HG02885 (cell line): ENCODE measurements at regions not wholly inside any gene's neighbourhood (a gene's known extent, or its start where the extent isn't known, plus 50 kb on each side); places are given as distances from the start of the nearest gene placed in this dataset.
"Not testable (repeated sequence)": the region's sequence is repeated elsewhere in the genome, so short reads cannot be mapped to it uniquely, and the experiment has no call there.

Experiments used
- ATAC-seq: cut with Tn5 transposase; IDR thresholded peaks from one replicate; pipeline ENCODE4 v1.9.1; 2021; ENCODE audit warnings: mild to moderate bottlenecking; ENCODE audit not compliant: unreplicated experiment, poor library complexity

DNA sequence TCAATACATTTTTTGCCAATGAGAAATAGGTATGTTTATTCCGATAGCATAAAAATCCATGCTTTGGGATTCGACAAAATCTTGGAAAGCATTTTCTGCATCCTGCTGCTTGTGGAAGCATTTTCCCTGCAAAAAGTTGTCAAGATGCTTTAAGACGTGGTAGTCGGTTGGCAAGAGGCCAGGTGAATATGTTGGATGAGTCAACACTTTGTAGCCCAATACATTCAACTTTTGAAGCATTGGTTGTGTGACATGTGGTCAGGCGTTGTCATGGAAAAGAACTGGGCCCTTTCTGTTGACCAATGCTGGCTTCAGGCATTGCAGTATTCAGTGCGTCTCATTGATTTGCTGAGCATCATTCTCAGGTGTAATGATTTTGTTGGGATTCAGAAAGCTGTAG is 764.5 kb downstream of the TRIB2 start:
- no peak for ATAC-seq

DNA sequence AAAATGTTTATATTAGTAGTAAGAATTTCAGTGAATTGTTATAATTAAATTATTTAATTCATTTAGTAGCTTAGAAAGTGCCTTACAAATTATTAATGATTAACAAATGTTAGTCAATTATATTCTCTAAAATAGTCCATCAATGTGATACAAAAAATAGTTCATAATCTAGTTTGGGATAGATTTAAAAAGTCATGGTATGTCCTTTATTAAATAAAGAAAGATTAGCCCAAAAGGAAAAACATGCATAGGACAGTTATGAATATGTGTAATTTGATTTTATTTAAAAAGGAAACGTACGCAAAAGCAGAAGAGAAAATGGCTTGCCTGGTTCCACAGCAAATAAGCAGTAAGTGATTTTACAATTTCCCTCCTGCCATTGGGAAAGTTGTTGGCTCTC is 768.5 kb downstream of the TRIB2 start:
- no peak for ATAC-seq

GRCh38 chr2:13488965-13489364 is 772.2 kb downstream of the TRIB2 start:
- ATAC-seq, result no peak

GRCh38 chr2:13492262-13492661 is 775.5 kb downstream of the TRIB2 start:
- ATAC-seq, result no peak

DNA sequence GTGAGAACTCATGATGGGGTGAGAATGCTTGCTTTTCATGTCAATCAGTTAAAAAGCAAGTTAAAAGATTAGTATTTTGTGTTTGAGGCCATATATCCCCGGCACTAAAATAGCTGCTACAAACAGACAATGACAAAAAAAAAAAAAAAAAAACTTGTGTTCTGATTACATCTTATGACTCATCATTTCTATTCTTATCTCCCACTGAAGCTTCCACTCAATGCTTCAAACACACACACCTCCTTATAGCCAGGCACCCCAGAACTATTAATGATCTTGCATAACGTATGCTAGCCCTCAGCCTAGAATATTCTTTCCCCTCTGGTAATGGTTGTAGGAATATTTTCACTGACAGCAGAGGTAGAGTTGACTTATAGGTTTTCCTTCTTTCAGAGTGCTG is 778.3 kb downstream of the TRIB2 start:
- ATAC-seq, result peak; percentile 79

- ATAC-seq, result peak; percentile 82
Measured at GRCh38 chr2:13504808-13505207, 788.1 kb downstream of the TRIB2 start.

DNA sequence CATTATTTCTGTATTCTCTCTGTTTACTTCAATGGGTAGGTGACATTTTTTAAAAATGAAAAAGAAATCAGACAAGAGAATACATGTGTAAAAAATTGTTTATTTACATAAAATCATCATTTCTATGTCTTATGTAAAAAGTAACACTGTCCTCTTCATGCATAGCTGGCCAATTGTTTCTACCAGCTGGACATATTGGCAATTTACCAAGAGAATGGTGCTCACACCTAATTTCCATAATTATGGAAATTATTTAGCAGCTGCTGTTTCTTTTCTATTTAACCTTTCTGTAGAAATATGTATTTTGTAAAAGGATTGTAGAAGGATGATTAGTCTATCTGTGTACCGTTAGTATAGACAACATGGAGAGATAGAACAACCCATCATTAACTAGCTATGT is 791.9 kb downstream of the TRIB2 start:
- ATAC-seq, result no peak

- no peak for ATAC-seq
Measured at GRCh38 chr2:13515254-13515653, 798.5 kb downstream of the TRIB2 start.

DNA sequence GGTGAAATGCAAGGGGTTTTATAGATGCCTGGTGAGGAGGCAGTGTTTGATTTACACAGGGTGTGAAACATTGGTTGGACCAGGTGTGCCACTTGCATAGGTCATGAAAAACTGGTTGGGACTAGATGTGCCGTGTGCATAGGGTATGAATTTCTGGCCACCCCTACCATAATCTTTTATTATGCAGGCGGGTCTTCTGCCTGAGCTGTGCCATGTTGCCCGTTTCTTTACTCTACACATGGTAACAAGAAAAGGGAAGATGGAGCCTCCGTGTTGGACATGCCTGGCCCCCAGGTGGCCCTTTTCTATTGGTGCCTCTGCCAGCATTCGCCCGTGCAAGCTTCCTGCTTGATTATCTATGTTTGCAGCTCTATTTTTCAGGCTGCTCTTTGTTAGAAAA is 805.4 kb downstream of the TRIB2 start:
- ATAC-seq, result no peak

DNA sequence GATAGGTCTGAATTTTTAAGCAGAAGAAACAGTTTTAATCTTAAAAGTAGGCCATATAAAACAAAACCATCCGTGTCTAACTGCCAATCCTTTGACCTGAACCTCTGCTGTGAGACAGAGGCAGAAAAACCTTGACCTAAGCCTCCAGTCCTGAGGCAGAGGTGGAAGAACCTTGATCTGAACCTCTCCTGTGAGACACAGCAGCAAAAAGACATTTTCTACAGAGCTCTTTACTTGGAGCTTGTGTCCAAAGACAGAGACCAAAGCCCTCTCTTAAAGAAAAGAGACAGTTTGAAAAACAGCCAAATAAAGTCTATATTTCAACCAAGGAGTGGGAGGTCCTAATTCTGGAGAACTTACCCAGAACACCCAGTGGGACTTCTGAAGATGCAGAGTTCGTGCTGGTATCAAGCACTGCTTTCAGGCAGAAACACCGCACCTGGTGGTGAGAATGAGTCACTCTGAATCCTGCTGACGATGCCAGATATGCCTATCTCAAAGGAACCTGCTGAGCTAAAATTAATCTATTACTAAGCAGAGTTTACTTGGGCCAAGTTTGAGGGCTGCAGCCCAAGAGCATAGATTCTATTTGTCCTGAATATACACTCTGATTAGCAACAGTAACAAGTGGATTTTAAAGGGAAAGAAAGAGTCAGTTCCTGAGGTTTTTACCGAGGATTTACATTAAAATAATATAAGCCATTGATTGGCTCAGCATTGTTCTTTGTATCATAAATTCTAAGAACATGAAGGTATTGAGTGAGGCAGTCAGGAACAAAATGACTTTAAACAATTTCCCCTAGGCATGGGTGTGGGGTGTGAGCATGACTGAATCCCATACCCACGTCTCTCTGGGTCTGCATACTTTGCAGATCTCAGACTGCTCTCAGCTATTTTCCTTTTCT is 806.4 kb downstream of the TRIB2 start:
- peak; percentile 93 for ATAC-seq

DNA sequence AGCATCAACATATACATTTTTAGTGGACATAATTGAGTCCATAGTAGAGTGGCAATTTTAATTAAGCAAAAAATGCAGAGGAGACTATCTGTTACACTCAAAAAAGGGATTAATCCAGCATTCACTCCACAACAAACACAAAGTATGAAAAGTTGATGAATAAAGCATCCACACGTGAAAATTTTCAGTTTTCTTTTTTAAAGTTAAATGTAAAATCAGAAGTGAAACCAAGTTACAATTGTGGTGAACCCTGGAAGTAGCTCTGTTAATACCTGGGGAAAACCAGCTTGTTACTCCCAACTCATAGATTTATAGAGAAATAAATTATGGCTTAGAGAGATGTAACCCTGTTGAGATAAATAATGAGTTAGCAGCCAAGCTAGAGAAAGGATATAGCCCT is 807.8 kb downstream of the TRIB2 start:
- peak; percentile 25 for ATAC-seq

- not testable (repeated sequence) for ATAC-seq
Measured at GRCh38 chr2:13531735-13532410, 815.1 kb downstream of the TRIB2 start.

DNA sequence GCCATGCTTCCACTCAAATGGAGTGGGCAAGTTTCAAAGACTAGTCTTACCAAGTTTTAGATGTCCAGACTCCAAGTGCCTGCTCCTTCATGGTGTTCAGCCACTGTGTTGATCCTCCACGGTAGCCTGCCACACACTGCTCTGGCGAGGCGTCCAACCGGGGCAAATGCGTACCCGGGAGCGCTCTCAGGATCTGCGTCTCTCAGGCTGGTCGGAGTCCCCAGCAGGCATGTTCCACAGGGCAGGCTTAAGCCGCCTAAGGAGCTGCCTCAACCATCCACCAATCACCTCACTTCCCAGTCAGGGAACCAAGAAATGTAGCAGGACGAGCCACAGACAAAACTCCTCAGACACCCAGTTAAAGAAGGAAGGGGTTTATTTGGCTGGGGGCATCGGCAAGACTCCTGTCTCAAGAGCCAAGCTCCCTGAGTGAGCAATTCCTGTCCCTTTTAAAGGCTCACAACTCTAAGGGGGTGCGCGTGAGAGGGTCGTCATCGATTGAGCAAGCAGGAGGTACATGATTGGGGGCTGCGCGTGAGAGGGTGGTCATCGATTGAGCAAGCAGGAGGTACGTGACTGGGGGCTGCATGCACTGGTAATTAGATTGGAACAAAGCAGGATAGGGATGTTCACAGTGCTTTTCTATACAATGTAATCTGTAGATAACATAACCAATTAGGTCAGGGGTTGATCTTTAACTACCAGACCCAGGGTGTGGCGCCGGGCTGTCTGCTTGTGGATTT is 816.2 kb downstream of the TRIB2 start:
- ATAC-seq, result not testable (repeated sequence)

DNA sequence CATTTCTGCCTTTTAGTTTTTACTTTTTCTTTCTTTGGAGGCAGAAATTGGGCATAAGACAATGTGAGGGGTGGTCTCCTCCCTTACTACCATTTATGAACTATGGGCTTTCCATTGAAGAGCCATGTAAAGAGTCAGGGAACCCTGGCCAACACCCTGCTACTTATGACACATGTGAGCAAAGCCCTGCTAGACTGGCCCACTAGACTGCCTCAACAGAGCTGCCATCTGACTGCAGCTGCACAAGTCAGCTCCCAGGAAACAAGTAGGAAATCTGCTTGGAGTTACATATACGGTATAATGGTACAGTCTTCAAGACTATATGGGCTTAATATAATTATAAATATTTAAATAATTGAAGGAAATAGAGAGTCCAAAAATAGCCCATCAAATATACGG is 816.8 kb downstream of the TRIB2 start:
- ATAC-seq, result no peak

GRCh38 chr2:13536941-13537340 is 820.2 kb downstream of the TRIB2 start:
- no peak for ATAC-seq

DNA sequence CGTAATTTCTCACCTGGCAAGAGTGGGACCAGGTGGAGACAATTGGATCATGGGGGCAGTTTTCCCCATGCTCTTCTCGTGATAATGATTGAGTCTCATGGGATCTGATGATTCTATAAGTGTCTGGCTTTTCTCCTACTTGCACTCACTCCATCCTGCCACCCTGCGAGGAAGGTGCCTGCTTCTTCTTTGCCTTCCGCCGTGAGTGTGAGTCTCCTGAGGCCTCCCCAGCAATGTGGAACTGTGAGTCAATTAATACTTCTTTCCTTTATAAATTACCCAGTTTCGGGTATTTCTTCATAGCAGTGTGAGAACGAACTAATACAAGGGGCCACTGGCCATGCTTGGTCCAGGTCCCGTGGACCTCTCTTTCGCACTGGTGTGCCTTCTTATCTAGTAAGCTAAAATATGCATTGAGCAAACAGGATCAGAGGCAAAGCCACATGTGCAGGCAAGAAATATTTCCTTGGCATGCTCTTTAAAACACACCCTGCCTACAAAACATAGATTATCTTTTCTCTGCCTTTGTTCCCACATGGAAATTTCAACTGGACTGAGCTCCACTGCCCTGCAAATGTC is 821.1 kb downstream of the TRIB2 start:
- no peak for ATAC-seq

- ATAC-seq, result no peak
Measured at GRCh38 chr2:13539296-13539695, 822.6 kb downstream of the TRIB2 start.

DNA sequence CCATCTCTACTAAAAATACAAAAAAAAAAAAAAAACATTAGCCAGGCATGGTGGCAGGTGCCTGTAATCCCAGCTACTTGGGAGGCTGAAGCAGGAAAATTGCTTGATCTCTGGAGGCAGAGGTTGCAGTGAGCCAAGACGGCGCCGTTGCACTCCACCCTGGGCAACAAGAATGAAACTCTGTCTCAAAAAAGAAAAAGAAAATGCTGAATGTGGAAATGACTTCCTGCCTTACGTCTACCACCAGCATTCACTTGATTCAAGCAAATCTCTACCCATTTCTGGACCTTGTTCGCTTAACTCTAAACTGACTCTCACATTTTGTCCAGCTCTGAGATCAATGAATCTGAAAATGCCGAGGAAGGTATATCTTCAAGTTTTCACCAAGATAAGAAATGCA is 825.3 kb downstream of the TRIB2 start:
- ATAC-seq, result no peak

DNA sequence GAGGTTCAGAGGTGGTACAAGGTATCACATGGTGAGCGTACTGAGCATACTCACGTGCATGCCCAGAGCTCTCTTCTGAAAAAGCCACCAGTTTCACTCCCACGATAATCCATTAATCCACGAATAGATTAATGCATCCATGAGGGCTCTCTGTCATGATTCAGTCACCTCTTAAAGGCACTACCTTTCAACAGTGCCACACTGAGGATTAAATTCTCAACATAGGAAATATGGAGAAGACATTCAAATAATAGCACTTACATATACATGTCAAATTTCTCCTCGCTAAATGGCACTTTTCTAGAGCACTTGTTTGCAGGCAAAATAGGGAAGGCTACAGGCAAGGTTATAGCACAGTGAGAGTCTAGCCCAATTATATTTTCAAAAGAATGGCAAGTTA is 825.9 kb downstream of the TRIB2 start:
- no peak for ATAC-seq

DNA sequence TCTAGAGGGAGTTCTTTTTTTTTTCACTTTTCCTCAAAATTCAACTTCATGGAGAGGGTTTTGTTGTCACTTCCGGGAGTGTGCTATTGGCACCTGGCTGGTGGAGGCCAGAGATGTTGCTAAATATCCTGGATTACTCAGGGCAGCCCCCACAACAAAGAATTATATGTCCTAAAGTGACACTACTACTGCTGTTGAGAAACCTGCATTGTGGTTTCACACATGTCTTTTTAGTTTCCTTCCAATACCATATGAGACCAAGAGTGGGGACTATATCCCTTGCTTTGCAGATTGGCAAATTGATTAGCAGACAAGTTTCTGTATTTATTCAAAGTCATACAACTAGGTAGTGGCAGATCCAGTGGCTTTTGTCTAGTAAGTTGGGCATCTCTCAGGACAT is 826.8 kb downstream of the TRIB2 start:
- ATAC-seq, result peak; percentile 69

DNA sequence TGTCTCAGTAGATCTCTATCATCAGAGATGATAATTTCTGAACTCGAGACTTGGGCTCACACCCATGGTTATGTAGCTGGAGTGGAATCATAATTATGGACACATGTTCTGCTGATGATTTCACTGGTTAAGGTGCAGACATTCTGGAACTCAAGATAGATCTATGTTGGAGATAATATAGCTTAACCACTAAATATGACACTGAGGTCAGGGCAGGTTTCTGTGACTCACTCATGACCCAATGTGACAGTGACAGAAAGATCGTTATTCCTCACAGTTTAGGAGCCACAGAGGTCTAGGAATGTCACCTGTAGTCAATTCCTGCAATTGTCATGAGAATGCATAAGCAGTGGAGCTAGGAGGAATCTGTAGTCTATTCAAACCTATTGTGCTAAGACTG is 828.6 kb downstream of the TRIB2 start:
- ATAC-seq, result peak; percentile 41
